T-helper 9 cell (primary cell): ENCODE measurements at regions not wholly inside any gene's neighbourhood (a gene's known extent, or its start where the extent isn't known, plus 50 kb on each side); places are given as distances from the start of the nearest gene placed in this dataset.

Experiments used
- DNase-seq: peaks from one replicate; pipeline ENCODE4 v3.0.0-alpha.2; 2020

GRCh38 chr10:118408181-118408580 lies 66.1 kb upstream of the FAM204A start:
- no peak for DNase-seq

- DNase-seq = no peak
Measured at GRCh38 chr10:118407777-118408176, 65.7 kb upstream of the FAM204A start.

GRCh38 chr10:118407026-118407425 lies 64.9 kb upstream of the FAM204A start:
- DNase-seq = no peak

- no peak for DNase-seq
Measured at GRCh38 chr10:118405928-118406327, 63.8 kb upstream of the FAM204A start.

- DNase-seq = no peak
Measured at GRCh38 chr10:118403967-118404366, 61.8 kb upstream of the FAM204A start.

GRCh38 chr10:118401708-118402193 lies 59.6 kb upstream of the FAM204A start:
- no peak for DNase-seq

GRCh38 chr10:118397391-118397790 lies 55.3 kb upstream of the FAM204A start:
- DNase-seq = no peak

- no peak for DNase-seq
Measured at GRCh38 chr10:118395947-118396346, 53.8 kb upstream of the FAM204A start.

GRCh38 chr10:118394301-118395200 lies 52.4 kb upstream of the FAM204A start:
- DNase-seq = no peak

GRCh38 chr10:118392761-118393160 lies 50.6 kb upstream of the FAM204A start:
- no peak for DNase-seq
